ENCODE measurements at regions not wholly inside any gene's neighbourhood (a gene's known extent, or its start where the extent isn't known, plus 50 kb on each side); places are given as distances from the start of the nearest gene placed in this dataset.

- Histone ChIP-seq H3K9ac (ENCODE audit: control insufficient read depth, extremely low read depth, insufficient read depth, low read length) (no peak overlapping the region), H3K9me1 (ENCODE audit: control insufficient read depth, extremely low read depth, insufficient read depth, low read length) (no peaks in the 10 kb centered on the region), H3K27me3 (ENCODE audit: control insufficient read depth, extremely low read depth, insufficient read depth, low read length) (peaks cover 2% of the 10 kb centered on the region), H3K4me3 (ENCODE audit: control insufficient read depth in 2 of 3, extremely low read depth in 1 of 3, insufficient read depth in 2 of 3, low read depth in 1 of 3, low read length in 3 of 3) (no peak overlapping the region), H3K4me2 (ENCODE audit: control insufficient read depth, extremely low read depth, insufficient read depth, low read depth, low read length) (no peak overlapping the region), H3K4me1 (ENCODE audit: control insufficient read depth, extremely low read depth, insufficient read depth, low read length) (no peaks in the 10 kb centered on the region), H3K79me2 (ENCODE audit: control insufficient read depth, insufficient read depth, low read length) (no peaks in the 10 kb centered on the region), H2AFZ (ENCODE audit: control insufficient read depth, low read length) (no peak overlapping the region), H3K27ac (ENCODE audit: control insufficient read depth, insufficient read depth, low read length) (no peak overlapping the region), H3K9me3 (ENCODE audit: control insufficient read depth, low read depth, low read length) (no peaks in the 10 kb centered on the region), H3K36me3 (ENCODE audit: control insufficient read depth in 2 of 2, extremely low read depth in 1 of 2, insufficient read depth in 2 of 2, low read length in 2 of 2) (no peaks in the 10 kb centered on the region), H4K20me1 (ENCODE audit: control insufficient read depth, extremely low read depth, insufficient read depth, low read length) (no peaks in the 10 kb centered on the region)
- no peak for TF ChIP-seq CTCF (optimal IDR thresholded peaks at IDR 0.05 in 1 of 3, IDR thresholded peaks at IDR 0.05 in 1 of 3, conservative IDR thresholded peaks at IDR 0.05 in 1 of 3; ENCODE audit: extremely low read depth in 1 of 3, insufficient read depth in 2 of 3, low read length in 3 of 3)
- no peak for TF ChIP-seq EZH2 (IDR thresholded peaks at IDR 0.05; ENCODE audit: low read length)
- dilution Hi-C loops (cut with MboI; ENCODE audit: extremely low pct_ligation_motif_present, low sequenced_read_pairs): no loop called here
- DNase-seq (ENCODE audit: low read depth, low spot score): no peak
- no peak for FAIRE-seq
Measured at GRCh38 chr3:70519026-70519425, 206.6 kb upstream of the MDFIC2 start.

GRCh38 chr3:70518356-70518755, 205.9 kb upstream of the MDFIC2 start:
- H3K9me3 ChIP-seq (ENCODE audit: control insufficient read depth, low read depth, low read length): no peaks in the 10 kb centered on the region
- FAIRE-seq (no peak), DNase-seq (ENCODE audit: low read depth, low spot score) (no peak)
- no peak overlapping the region for H3K27ac ChIP-seq (ENCODE audit: control insufficient read depth, insufficient read depth, low read length)
- H3K9ac ChIP-seq (ENCODE audit: control insufficient read depth, extremely low read depth, insufficient read depth, low read length): no peak overlapping the region
- H3K79me2 ChIP-seq (ENCODE audit: control insufficient read depth, insufficient read depth, low read length): no peaks in the 10 kb centered on the region
- no peaks in the 10 kb centered on the region for H3K4me1 ChIP-seq (ENCODE audit: control insufficient read depth, extremely low read depth, insufficient read depth, low read length)
- no peaks in the 10 kb centered on the region for H3K36me3 ChIP-seq (ENCODE audit: control insufficient read depth in 2 of 2, extremely low read depth in 1 of 2, insufficient read depth in 2 of 2, low read length in 2 of 2)
- H3K9me1 ChIP-seq (ENCODE audit: control insufficient read depth, extremely low read depth, insufficient read depth, low read length): no peaks in the 10 kb centered on the region
- no peak overlapping the region for H2AFZ ChIP-seq (ENCODE audit: control insufficient read depth, low read length)
- TF ChIP-seq EZH2 (IDR thresholded peaks at IDR 0.05; ENCODE audit: low read length) (no peak), CTCF (optimal IDR thresholded peaks at IDR 0.05 in 1 of 3, IDR thresholded peaks at IDR 0.05 in 1 of 3, conservative IDR thresholded peaks at IDR 0.05 in 1 of 3; ENCODE audit: extremely low read depth in 1 of 3, insufficient read depth in 2 of 3, low read length in 3 of 3) (no peak)
- dilution Hi-C loops (cut with MboI; ENCODE audit: extremely low pct_ligation_motif_present, low sequenced_read_pairs): no loop called here
- H3K4me3 ChIP-seq (ENCODE audit: control insufficient read depth in 2 of 3, extremely low read depth in 1 of 3, insufficient read depth in 2 of 3, low read depth in 1 of 3, low read length in 3 of 3): no peak overlapping the region
- H4K20me1 ChIP-seq (ENCODE audit: control insufficient read depth, extremely low read depth, insufficient read depth, low read length): no peaks in the 10 kb centered on the region
- H3K27me3 ChIP-seq (ENCODE audit: control insufficient read depth, extremely low read depth, insufficient read depth, low read length): peaks cover 2% of the 10 kb centered on the region
- no peak overlapping the region for H3K4me2 ChIP-seq (ENCODE audit: control insufficient read depth, extremely low read depth, insufficient read depth, low read depth, low read length)
